ENCODE measurements at regions not wholly inside any gene's neighbourhood (a gene's known extent, or its start where the extent isn't known, plus 50 kb on each side); places are given as distances from the start of the nearest gene placed in this dataset.

DNA sequence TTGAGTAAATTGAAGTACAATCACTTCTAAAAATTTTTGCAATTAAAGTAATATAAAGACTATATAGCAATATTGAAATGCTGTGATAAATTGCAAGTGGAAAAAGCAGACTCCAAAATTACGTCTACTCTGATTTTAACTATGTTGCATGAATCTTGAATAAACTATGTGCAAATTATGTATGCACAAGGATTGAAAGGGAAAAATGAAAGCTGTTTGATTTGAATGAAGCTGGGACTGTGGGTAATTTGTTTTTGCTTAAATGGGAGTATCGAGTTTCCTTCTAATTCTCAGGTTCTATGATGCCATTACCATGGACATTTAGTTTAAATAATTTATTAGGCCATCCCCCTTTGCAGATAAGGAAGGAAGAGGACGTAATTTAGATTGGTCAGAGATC lies 198.7 kb upstream of the MYLIP start:
- Mint-ChIP-seq H3K4me3 (no peak overlapping the region), H3K36me3 (peaks cover 6% of the 10 kb centered on the region), H3K9me3 (peaks cover 0 to 30% (median 6%) of the 10 kb centered on the region in 7 donors), H3K27me3 (no peaks in the 10 kb centered on the region), H3K27ac (no peak overlapping the region), H3K4me1 (no peaks in the 10 kb centered on the region)
- ATAC-seq (ENCODE audit: low read depth in 2 of 2) (no peak), DNase-seq (no peak)
- H3K4me3 ChIP-seq (ENCODE audit: low read depth, low read length) = no peak overlapping the region
- H3K9me3 ChIP-seq (ENCODE audit: control insufficient read depth in 2 of 2, low read length in 2 of 2) = peaks cover 4 to 7% of the 10 kb centered on the region in 2 experiments
- no peak overlapping the region for H3K27ac ChIP-seq (ENCODE audit: insufficient read depth, low read length, poor library complexity, severe bottlenecking)
- no peaks in the 10 kb centered on the region for H3K4me1 ChIP-seq (ENCODE audit: control insufficient read depth, insufficient read depth, low read length, poor library complexity, severe bottlenecking)
- no peaks in the 10 kb centered on the region for H3K36me3 ChIP-seq (ENCODE audit: control insufficient read depth, insufficient read depth, low read length)
- no peaks in the 10 kb centered on the region for H3K27me3 ChIP-seq (ENCODE audit: control insufficient read depth, insufficient read depth, low read length)

DNA sequence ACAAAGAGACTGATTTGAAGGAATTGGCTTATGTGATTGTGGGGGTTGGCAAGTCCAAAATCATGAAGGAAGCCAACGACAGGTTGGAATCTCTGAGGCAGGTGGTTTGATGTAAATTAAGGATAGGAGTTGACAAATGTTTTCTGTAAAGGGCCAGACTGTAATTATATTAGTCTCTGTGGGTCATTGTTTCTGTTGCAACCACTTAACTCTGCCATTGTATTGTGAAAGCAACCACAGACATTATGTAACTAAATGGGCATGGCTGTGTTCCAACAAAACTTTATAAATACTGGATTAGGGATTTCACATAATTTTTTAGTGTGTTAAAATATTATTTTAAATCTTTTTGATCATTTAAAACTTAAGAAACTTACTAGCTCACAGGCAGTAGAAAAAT lies 199.2 kb upstream of the MYLIP start:
- Mint-ChIP-seq H3K9me3 (peaks cover 0 to 30% (median 6%) of the 10 kb centered on the region in 7 donors), H3K4me3 (no peak overlapping the region), H3K4me1 (no peaks in the 10 kb centered on the region), H3K36me3 (peaks cover 6% of the 10 kb centered on the region), H3K27ac (no peak overlapping the region), H3K27me3 (no peaks in the 10 kb centered on the region)
- DNase-seq (no peak), ATAC-seq (ENCODE audit: low read depth in 2 of 2) (no peak)
- no peaks in the 10 kb centered on the region for H3K36me3 ChIP-seq (ENCODE audit: control insufficient read depth, insufficient read depth, low read length)
- H3K27me3 ChIP-seq (ENCODE audit: control insufficient read depth, insufficient read depth, low read length) = no peaks in the 10 kb centered on the region
- H3K4me1 ChIP-seq (ENCODE audit: control insufficient read depth, insufficient read depth, low read length, poor library complexity, severe bottlenecking) = no peaks in the 10 kb centered on the region
- no peak overlapping the region for H3K4me3 ChIP-seq (ENCODE audit: low read depth, low read length)
- no peak overlapping the region for H3K27ac ChIP-seq (ENCODE audit: insufficient read depth, low read length, poor library complexity, severe bottlenecking)
- peaks cover 4 to 7% of the 10 kb centered on the region in 2 experiments for H3K9me3 ChIP-seq (ENCODE audit: control insufficient read depth in 2 of 2, low read length in 2 of 2)

DNA sequence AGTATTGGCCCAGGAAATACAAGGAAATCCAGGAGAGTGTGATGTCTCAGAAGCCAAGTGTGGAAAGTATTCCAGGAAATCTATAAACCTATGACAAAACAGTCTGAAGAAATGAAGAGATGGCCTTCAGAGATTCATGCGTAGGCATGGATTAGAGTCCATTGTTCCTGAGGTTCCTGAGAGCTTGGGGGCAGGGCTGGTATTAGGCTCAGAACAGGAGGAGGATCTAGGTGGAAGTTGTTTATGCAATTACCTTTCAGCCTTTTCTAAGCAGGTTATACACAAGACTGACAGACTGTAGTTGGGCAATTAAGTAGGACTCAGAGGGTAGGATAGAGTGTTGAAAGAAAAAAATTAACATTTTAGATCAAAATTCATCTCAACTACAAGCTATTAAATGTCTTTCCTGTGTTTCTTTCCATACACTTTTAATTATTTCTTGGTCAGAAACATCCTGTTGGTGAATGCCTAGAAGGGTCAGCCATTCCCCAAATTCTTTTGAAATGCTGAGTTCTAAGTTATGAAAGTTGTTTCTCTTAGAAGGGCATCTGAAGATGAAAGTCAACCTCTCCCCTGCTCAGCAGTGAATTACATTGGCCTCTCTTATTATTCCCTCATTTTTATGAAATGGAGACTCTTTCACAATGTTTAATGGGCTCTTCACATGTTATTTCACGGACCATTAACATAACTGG lies 201.2 kb upstream of the MYLIP start:
- peaks cover 6% of the 10 kb centered on the region for H3K36me3 Mint-ChIP-seq
- H3K27ac Mint-ChIP-seq = no peak overlapping the region
- no peak overlapping the region for H3K27ac ChIP-seq (ENCODE audit: insufficient read depth, low read length, poor library complexity, severe bottlenecking)
- H3K4me1 Mint-ChIP-seq = no peaks in the 10 kb centered on the region
- no peak overlapping the region for H3K4me3 ChIP-seq (ENCODE audit: low read depth, low read length)
- H3K27me3 Mint-ChIP-seq = no peaks in the 10 kb centered on the region
- peaks cover 0 to 26% (median 6%) of the 10 kb centered on the region in 7 donors for H3K9me3 Mint-ChIP-seq
- no peak overlapping the region for H3K4me3 Mint-ChIP-seq
- H3K4me1 ChIP-seq (ENCODE audit: control insufficient read depth, insufficient read depth, low read length, poor library complexity, severe bottlenecking) = no peaks in the 10 kb centered on the region
- no peaks in the 10 kb centered on the region for H3K27me3 ChIP-seq (ENCODE audit: control insufficient read depth, insufficient read depth, low read length)
- DNase-seq (no peak), ATAC-seq (ENCODE audit: low read depth in 2 of 2) (no peak)
- H3K36me3 ChIP-seq (ENCODE audit: control insufficient read depth, insufficient read depth, low read length) = no peaks in the 10 kb centered on the region
- H3K9me3 ChIP-seq (ENCODE audit: control insufficient read depth in 2 of 2, low read length in 2 of 2) = peaks cover 4 to 7% of the 10 kb centered on the region in 2 experiments

DNA sequence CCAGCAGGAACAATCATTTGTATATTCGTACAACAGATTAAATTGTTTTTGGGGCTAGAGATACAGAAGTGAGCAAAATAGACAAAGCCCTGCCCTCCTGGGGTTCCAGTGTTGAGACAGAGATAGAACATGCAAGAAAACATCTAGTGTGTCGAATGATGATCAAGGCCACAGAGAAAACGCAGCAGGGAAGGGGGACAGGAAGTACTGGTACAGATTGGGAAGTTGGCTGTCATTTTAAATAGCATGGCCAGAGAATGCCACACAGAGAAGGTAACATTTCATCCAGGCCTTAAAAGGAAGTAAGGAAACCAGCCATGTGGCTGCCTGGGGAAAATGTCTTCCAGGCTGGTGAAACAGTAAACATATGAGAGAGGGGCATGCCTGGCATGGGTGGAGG lies 202.6 kb upstream of the MYLIP start:
- H3K27ac ChIP-seq (ENCODE audit: insufficient read depth, low read length, poor library complexity, severe bottlenecking) = no peak overlapping the region
- H3K9me3 Mint-ChIP-seq = peaks cover 0 to 15% (median 4%) of the 10 kb centered on the region in 7 donors
- no peaks in the 10 kb centered on the region for H3K36me3 ChIP-seq (ENCODE audit: control insufficient read depth, insufficient read depth, low read length)
- H3K27me3 ChIP-seq (ENCODE audit: control insufficient read depth, insufficient read depth, low read length) = peaks cover 3% of the 10 kb centered on the region
- no peak overlapping the region for H3K4me3 Mint-ChIP-seq
- ATAC-seq (ENCODE audit: low read depth in 2 of 2) (no peak), DNase-seq (no peak)
- no peaks in the 10 kb centered on the region for H3K4me1 ChIP-seq (ENCODE audit: control insufficient read depth, insufficient read depth, low read length, poor library complexity, severe bottlenecking)
- H3K4me1 Mint-ChIP-seq = no peaks in the 10 kb centered on the region
- H3K36me3 Mint-ChIP-seq = peaks cover 5% of the 10 kb centered on the region
- no peak overlapping the region for H3K27ac Mint-ChIP-seq
- peaks cover 4 to 7% of the 10 kb centered on the region in 2 experiments for H3K9me3 ChIP-seq (ENCODE audit: control insufficient read depth in 2 of 2, low read length in 2 of 2)
- H3K4me3 ChIP-seq (ENCODE audit: low read depth, low read length) = no peak overlapping the region
- no peaks in the 10 kb centered on the region for H3K27me3 Mint-ChIP-seq

DNA sequence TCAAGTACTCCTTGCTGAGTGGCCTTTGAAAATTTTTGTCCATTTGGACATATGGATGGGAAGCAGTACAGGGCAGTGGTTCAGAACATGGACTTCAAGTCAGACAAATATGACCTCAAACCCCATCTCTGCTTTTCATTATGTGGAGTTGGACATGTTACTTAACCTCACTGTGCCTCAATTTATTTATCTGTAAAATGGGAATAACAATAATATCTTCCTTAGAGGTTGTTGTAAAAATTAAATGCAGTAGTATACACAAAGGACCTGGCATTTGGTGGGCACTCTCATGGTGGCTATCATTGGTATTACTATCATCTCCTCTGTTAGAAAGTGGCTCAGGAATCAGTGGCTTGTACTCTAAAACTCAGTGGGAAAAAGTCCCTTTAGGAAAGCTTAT lies 204.0 kb upstream of the MYLIP start:
- H3K27me3 Mint-ChIP-seq = no peaks in the 10 kb centered on the region
- peaks cover 0 to 10% (median 3%) of the 10 kb centered on the region in 7 donors for H3K9me3 Mint-ChIP-seq
- no peaks in the 10 kb centered on the region for H3K4me1 Mint-ChIP-seq
- no peak for DNase-seq
- Histone ChIP-seq H3K4me1 (ENCODE audit: control insufficient read depth, insufficient read depth, low read length, poor library complexity, severe bottlenecking) (no peaks in the 10 kb centered on the region), H3K36me3 (ENCODE audit: control insufficient read depth, insufficient read depth, low read length) (no peaks in the 10 kb centered on the region), H3K27ac (ENCODE audit: insufficient read depth, low read length, poor library complexity, severe bottlenecking) (no peak overlapping the region), H3K9me3 (ENCODE audit: control insufficient read depth in 2 of 2, low read length in 2 of 2) (no peaks in the 10 kb centered on the region), H3K27me3 (ENCODE audit: control insufficient read depth, insufficient read depth, low read length) (peaks cover 3% of the 10 kb centered on the region), H3K4me3 (ENCODE audit: low read depth, low read length) (no peak overlapping the region)
- no peak overlapping the region for H3K27ac Mint-ChIP-seq
- no peak for ATAC-seq (ENCODE audit: low read depth in 2 of 2)
- no peaks in the 10 kb centered on the region for H3K36me3 Mint-ChIP-seq
- H3K4me3 Mint-ChIP-seq = no peak overlapping the region

DNA sequence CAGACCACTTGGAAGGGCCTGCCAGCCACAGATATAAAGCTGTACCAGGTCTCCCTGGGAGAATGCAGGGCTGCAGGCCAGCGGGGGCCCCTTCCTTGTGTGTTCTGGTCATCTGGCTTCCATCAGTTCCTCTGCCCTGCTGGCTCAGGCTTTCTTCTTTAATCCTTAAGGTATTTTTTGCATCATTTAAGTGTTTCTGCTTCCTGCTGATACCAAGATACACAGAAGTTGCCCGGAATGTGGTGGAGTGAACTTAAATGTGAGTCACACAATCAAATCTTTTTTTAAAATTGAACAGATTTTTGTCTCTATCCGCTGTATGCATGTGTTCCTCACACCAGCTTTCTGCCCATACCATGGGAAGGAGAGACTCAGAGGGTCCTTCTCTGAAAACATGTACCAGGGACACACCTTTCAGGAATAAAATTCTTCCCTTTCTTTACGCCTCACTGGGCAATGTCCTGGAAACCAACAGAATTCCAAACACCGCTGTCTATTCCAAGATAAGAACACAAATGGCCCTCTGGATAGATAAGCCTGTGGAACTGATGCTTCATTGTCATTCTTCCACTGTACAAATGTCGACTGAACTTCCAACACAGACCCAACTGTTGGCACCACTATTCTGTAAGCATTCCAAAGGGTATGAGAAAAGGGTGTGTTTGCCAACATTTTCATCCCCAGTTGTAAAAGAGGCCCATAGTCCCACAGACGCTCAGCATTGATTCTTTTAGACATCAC lies 206.2 kb upstream of the MYLIP start:
- ATAC-seq (ENCODE audit: low read depth in 2 of 2) (no peak), DNase-seq (no peak)
- no peak overlapping the region for H3K27ac Mint-ChIP-seq
- no peak overlapping the region for H3K4me3 Mint-ChIP-seq
- no peaks in the 10 kb centered on the region for H3K36me3 Mint-ChIP-seq
- no peaks in the 10 kb centered on the region for H3K9me3 ChIP-seq (ENCODE audit: control insufficient read depth in 2 of 2, low read length in 2 of 2)
- H3K27ac ChIP-seq (ENCODE audit: insufficient read depth, low read length, poor library complexity, severe bottlenecking) = no peak overlapping the region
- peaks cover 0 to 7% (median 0%) of the 10 kb centered on the region in 7 donors for H3K9me3 Mint-ChIP-seq
- H3K4me3 ChIP-seq (ENCODE audit: low read depth, low read length) = no peak overlapping the region
- H3K4me1 ChIP-seq (ENCODE audit: control insufficient read depth, insufficient read depth, low read length, poor library complexity, severe bottlenecking) = no peaks in the 10 kb centered on the region
- peaks cover 3% of the 10 kb centered on the region for H3K27me3 ChIP-seq (ENCODE audit: control insufficient read depth, insufficient read depth, low read length)
- no peaks in the 10 kb centered on the region for H3K36me3 ChIP-seq (ENCODE audit: control insufficient read depth, insufficient read depth, low read length)
- no peaks in the 10 kb centered on the region for H3K27me3 Mint-ChIP-seq
- H3K4me1 Mint-ChIP-seq = no peaks in the 10 kb centered on the region

DNA sequence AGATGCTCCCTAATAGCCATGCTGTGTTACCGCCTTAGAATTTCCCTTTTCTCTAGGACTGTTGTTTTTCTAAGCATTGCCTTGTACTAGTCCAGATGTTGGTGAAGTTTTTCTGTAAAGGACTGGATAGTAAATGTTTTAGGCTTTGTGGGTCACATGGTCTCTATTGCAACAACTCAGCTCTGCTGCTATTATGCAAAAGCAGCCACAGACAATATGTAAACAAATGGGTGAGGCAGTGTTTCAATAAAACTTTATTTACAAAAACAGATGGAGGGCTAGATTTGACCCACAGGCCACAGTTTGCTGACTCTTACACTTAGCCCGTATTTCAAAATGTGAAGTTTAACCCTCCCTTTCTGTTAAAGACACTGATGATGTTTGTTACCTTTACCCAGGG lies 207.6 kb upstream of the MYLIP start:
- no peaks in the 10 kb centered on the region for H3K36me3 Mint-ChIP-seq
- DNase-seq = no peak
- H3K4me3 ChIP-seq (ENCODE audit: low read depth, low read length) = no peak overlapping the region
- ATAC-seq (ENCODE audit: low read depth in 2 of 2) = no peak
- H3K4me1 ChIP-seq (ENCODE audit: control insufficient read depth, insufficient read depth, low read length, poor library complexity, severe bottlenecking) = no peaks in the 10 kb centered on the region
- no peaks in the 10 kb centered on the region for H3K27me3 Mint-ChIP-seq
- H3K4me3 Mint-ChIP-seq = no peak overlapping the region
- H3K9me3 ChIP-seq (ENCODE audit: control insufficient read depth in 2 of 2, low read length in 2 of 2) = no peaks in the 10 kb centered on the region
- H3K27ac ChIP-seq (ENCODE audit: insufficient read depth, low read length, poor library complexity, severe bottlenecking) = no peak overlapping the region
- H3K27me3 ChIP-seq (ENCODE audit: control insufficient read depth, insufficient read depth, low read length) = peaks cover 3% of the 10 kb centered on the region
- no peaks in the 10 kb centered on the region for H3K36me3 ChIP-seq (ENCODE audit: control insufficient read depth, insufficient read depth, low read length)
- H3K4me1 Mint-ChIP-seq = no peaks in the 10 kb centered on the region
- peaks cover 0 to 3% (median 0%) of the 10 kb centered on the region in 7 donors for H3K9me3 Mint-ChIP-seq
- no peak overlapping the region for H3K27ac Mint-ChIP-seq

DNA sequence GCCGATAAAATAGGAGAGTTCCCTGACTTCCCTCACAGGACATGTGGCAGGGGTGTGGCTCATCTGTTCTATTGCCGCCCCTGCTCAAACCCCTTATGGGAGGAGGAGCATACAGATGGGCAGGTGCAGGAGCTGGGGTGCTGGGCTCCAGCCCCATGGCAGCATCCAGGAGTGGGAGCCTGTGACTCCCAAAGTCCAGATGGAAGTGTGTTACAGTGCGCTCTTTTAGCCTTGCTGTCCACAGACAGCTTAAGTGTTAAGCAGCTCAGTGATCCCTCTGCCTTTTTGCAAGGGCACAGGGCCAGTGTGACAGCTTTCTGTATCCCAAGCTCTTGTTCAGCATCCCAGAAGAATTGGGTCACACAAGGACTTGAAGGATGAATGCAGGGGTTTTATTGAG lies 212.3 kb upstream of the MYLIP start:
- no peak overlapping the region for H3K4me3 Mint-ChIP-seq
- H3K27ac ChIP-seq (ENCODE audit: insufficient read depth, low read length, poor library complexity, severe bottlenecking) = no peak overlapping the region
- no peaks in the 10 kb centered on the region for H3K36me3 ChIP-seq (ENCODE audit: control insufficient read depth, insufficient read depth, low read length)
- ATAC-seq (ENCODE audit: low read depth in 2 of 2) (no peak), DNase-seq (no peak)
- no peaks in the 10 kb centered on the region for H3K9me3 ChIP-seq (ENCODE audit: control insufficient read depth in 2 of 2, low read length in 2 of 2)
- H3K4me1 ChIP-seq (ENCODE audit: control insufficient read depth, insufficient read depth, low read length, poor library complexity, severe bottlenecking) = no peaks in the 10 kb centered on the region
- H3K36me3 Mint-ChIP-seq = no peaks in the 10 kb centered on the region
- no peak overlapping the region for H3K27ac Mint-ChIP-seq
- H3K4me3 ChIP-seq (ENCODE audit: low read depth, low read length) = no peak overlapping the region
- H3K27me3 ChIP-seq (ENCODE audit: control insufficient read depth, insufficient read depth, low read length) = peaks cover 3% of the 10 kb centered on the region
- H3K27me3 Mint-ChIP-seq = peaks cover 4% of the 10 kb centered on the region
- H3K4me1 Mint-ChIP-seq = peaks cover 0 to 2% (median 0%) of the 10 kb centered on the region in 4 donors
- H3K9me3 Mint-ChIP-seq = peaks cover 0 to 3% (median 0%) of the 10 kb centered on the region in 7 donors
